ENCODE measurements at regions not wholly inside any gene's neighbourhood (a gene's known extent, or its start where the extent isn't known, plus 50 kb on each side); places are given as distances from the start of the nearest gene placed in this dataset.

GRCh38 chr16:6209355-6209930 lies 1111.8 kb upstream of the EEF2KMT start:
- DNase-seq (ENCODE audit: low read depth in 3 of 3) = no peak

DNA sequence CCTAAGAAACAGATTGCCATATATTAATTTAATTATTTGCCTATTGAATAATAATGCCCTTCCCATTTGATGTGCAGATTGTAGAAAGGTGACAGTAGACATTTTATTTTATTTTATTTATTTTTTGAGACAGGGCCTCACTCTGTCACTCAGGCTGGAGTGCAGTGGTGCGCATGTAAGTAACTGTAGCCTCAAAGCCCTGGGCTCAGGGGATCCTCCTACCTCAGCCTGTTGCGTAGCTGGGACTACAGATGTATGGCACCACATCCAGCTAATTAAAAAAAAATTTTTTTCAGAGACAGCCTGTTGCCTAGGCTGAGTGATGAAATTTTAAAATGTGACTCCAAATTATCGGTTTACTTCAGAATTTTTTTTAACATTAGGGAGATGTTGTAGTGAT lies 1110.0 kb upstream of the EEF2KMT start:
- DNase-seq (ENCODE audit: low read depth in 3 of 3) = no peak

- no peak for DNase-seq (ENCODE audit: low read depth in 3 of 3)
Observed at GRCh38 chr16:6207124-6207523, 1109.5 kb upstream of the EEF2KMT start.

- DNase-seq (ENCODE audit: low read depth in 3 of 3) = no peak
Observed at GRCh38 chr16:6206080-6206479, 1108.5 kb upstream of the EEF2KMT start.

- DNase-seq (ENCODE audit: low read depth in 3 of 3) = no peak
Observed at GRCh38 chr16:6204945-6205344, 1107.3 kb upstream of the EEF2KMT start.

GRCh38 chr16:6200861-6201260 lies 1103.3 kb upstream of the EEF2KMT start:
- DNase-seq (ENCODE audit: low read depth in 3 of 3) = no peak

GRCh38 chr16:6200271-6200670 lies 1102.7 kb upstream of the EEF2KMT start:
- DNase-seq (ENCODE audit: low read depth in 3 of 3) = no peak

DNA sequence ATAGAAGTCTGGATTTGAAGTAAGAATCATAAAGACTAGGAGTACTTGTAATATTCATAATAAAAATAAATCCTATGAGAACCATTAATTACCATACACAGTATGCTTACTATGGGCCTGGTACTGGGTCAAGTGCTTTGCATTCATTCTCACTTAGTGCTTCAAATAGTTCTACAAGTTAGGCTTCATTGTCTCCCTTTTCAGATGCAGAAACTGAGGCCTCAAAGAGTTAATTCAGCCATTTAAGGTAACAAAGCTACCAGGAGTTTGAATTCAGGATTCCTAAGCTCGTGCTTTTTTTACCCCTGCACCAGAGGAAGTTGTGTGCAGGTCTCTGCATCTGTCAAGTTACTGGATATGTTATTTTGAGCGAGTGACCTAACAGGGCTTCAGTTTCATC lies 1098.4 kb upstream of the EEF2KMT start:
- no peak for DNase-seq (ENCODE audit: low read depth in 3 of 3)

DNA sequence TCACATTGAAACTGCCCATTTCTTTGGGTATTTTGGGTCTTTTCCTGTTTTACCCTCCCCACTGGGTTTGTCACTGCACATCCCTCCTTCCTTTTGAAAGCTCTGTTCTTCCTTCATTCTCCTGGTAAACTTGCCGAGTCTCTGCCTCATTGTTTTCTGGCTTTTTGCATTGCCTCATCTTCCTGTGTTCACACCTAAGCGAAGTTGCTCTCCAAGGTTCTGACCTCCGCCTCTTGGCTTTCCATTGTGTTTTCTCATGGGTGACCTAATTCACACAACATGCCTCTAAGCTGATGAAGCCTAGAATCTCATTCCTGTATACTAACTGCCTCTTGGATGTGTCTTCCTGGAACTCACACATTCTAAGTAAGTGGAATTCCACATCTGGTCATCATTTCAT lies 1096.1 kb upstream of the EEF2KMT start:
- DNase-seq (ENCODE audit: low read depth in 3 of 3) = no peak

DNA sequence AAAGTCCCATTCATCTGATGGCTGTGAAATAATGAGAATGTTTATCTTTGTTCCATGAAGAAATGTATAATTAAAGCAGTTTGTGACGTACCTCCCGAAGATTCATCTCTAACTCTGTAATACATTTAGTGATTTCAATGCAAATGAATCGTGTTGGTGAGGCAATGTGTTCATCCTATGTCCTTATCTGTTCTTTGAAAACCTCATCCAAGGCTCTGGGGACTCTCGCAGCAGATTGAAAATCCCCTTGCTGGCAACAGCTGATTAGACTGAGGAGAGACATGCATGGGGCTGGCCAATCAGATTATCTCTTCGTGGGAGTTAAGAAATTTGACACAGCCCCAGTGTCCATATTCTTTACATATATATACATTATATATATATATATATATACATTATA lies 1095.4 kb upstream of the EEF2KMT start:
- no peak for DNase-seq (ENCODE audit: low read depth in 3 of 3)

- DNase-seq (ENCODE audit: low read depth in 3 of 3) = no peak
Observed at GRCh38 chr16:6192532-6192931, 1094.9 kb upstream of the EEF2KMT start.

- no peak for DNase-seq (ENCODE audit: low read depth in 3 of 3)
Observed at GRCh38 chr16:6190776-6191175, 1093.2 kb upstream of the EEF2KMT start.

GRCh38 chr16:6189216-6189615 lies 1091.6 kb upstream of the EEF2KMT start:
- no peak for DNase-seq (ENCODE audit: low read depth in 3 of 3)

DNA sequence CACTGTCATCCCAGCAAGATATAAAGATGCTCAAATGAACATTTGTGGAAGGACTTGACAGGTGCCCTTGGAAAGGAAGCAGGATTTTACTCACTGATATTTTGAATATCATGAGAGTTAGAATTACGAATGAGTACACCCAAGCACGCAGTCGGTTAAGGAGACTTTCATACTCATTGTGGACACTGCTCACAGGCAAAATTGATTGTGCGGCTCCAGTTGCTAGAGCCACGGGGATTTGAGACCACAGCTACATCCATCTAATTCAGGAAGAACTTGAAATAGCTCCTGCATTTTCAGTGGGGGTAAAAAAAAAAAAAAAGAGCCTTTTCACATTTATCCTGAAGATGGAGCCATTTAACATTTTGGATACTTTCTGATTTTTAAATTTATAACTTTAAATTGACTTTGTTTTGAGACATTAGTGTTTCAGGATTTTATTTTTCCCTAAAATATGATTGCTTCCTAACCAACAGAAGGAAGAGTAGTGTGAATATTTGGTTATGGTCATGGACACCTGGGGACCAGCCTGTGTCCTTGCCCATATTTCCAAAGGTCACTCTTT lies 1080.1 kb upstream of the EEF2KMT start:
- no peak for DNase-seq (ENCODE audit: low read depth in 3 of 3)

- no peak for DNase-seq (ENCODE audit: low read depth in 3 of 3)
Observed at GRCh38 chr16:6170022-6170421, 1072.4 kb upstream of the EEF2KMT start.

- DNase-seq (ENCODE audit: low read depth in 3 of 3) = no peak
Observed at GRCh38 chr16:6165330-6165979, 1067.9 kb upstream of the EEF2KMT start.

DNA sequence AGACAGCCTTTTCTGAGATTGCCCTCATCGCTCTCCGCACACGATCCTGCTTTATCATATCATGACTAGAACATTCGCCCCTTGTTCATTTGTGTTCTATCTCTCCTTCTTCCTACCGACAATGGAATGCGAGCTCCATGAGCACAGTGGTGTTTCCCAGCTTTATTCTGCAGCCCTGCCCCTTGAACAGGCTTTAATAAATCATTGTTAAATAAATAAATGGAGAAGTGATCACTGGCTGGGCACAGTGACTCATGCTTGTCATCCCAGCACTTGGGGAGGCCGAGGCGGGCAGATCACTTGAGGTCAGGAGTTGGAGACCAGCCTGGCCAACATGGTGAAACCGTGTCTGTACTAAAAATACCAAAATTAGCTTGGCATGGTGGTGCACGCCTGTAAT lies 1063.3 kb upstream of the EEF2KMT start:
- DNase-seq (ENCODE audit: low read depth in 3 of 3) = no peak

- DNase-seq (ENCODE audit: low read depth in 3 of 3) = no peak
Observed at GRCh38 chr16:6160303-6160702, 1062.7 kb upstream of the EEF2KMT start.

- DNase-seq (ENCODE audit: low read depth in 3 of 3) = no peak
Observed at GRCh38 chr16:6157806-6158205, 1060.2 kb upstream of the EEF2KMT start.

- no peak for DNase-seq (ENCODE audit: low read depth in 3 of 3)
Observed at GRCh38 chr16:6155271-6155670, 1057.7 kb upstream of the EEF2KMT start.

- no peak for DNase-seq (ENCODE audit: low read depth in 3 of 3)
Observed at GRCh38 chr16:6153901-6154300, 1056.3 kb upstream of the EEF2KMT start.

DNA sequence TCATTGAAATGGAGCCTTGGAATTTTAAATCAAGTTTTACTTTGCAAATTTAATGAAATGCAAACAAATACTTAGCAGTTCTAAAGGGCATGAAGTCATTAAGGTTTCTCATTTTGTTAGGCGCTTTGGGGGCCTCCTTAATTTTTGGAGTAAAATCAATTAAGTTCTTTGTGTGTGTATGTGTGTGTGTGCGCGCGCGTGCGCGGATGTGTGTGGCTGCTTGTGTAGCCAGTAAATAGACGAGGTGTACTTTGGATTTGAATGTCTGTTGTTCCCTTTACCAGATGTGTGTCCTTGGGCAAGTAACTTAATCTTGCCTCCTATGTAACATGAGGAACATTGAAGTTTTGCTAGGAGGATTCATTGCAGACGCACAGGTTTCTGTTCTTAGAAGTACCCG lies 1051.4 kb upstream of the EEF2KMT start:
- no peak for DNase-seq (ENCODE audit: low read depth in 3 of 3)

- no peak for DNase-seq (ENCODE audit: low read depth in 3 of 3)
Observed at GRCh38 chr16:6148361-6148760, 1050.8 kb upstream of the EEF2KMT start.
